Thyroid gland (tissue), 4 donors: ENCODE measurements at regions not wholly inside any gene's neighbourhood (a gene's known extent, or its start where the extent isn't known, plus 50 kb on each side); places are given as distances from the start of the nearest gene placed in this dataset.

Source experiments
- POLR2A ChIP-seq, 2 donors: fragments of 450-650 bp; IDR thresholded peaks; one replicate each; pipeline ENCODE4 v1.6.1; 2017; ENCODE audit warnings: antibody characterized with exemption in 2 of 2, mild to moderate bottlenecking in 2 of 2, moderate library complexity in 1 of 2
- TF ChIP-seq, protein P1 (sequence below), 6 experiments: fragments of 200-600 bp in 3 of 6; fragments of 450-650 bp in 3 of 6; sonication (generic) in 3 of 6; IDR thresholded peaks; one replicate each; pipeline ENCODE4 v1.5.1; 2016 to 2019; ENCODE audit warnings: antibody characterized with exemption in 6 of 6, mild to moderate bottlenecking in 2 of 6, inconsistent platforms in 1 of 6, moderate library complexity in 1 of 6

- TF ChIP-seq, protein P1, sequence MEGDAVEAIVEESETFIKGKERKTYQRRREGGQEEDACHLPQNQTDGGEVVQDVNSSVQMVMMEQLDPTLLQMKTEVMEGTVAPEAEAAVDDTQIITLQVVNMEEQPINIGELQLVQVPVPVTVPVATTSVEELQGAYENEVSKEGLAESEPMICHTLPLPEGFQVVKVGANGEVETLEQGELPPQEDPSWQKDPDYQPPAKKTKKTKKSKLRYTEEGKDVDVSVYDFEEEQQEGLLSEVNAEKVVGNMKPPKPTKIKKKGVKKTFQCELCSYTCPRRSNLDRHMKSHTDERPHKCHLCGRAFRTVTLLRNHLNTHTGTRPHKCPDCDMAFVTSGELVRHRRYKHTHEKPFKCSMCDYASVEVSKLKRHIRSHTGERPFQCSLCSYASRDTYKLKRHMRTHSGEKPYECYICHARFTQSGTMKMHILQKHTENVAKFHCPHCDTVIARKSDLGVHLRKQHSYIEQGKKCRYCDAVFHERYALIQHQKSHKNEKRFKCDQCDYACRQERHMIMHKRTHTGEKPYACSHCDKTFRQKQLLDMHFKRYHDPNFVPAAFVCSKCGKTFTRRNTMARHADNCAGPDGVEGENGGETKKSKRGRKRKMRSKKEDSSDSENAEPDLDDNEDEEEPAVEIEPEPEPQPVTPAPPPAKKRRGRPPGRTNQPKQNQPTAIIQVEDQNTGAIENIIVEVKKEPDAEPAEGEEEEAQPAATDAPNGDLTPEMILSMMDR (IDR thresholded peaks at IDR 0.05) = no peak
- TF ChIP-seq POLR2A (IDR thresholded peaks at IDR 0.05) = no peak
These were observed 252.3 kb downstream of the SNX10 start for GRCh38 chr7:26543951-26544350.
